WTC11 (cell line): ENCODE measurements at regions not wholly inside any gene's neighbourhood (a gene's known extent, or its start where the extent isn't known, plus 50 kb on each side); places are given as distances from the start of the nearest gene placed in this dataset.

Experiments
- CREB1 ChIP-seq: sonication (generic); formaldehyde crosslinking; IDR thresholded peaks from 2 replicates; pipeline ENCODE4 v1.8.0; 2023; ENCODE audit warnings: mild to moderate bottlenecking, missing genetic modification reagents
- NFYB ChIP-seq: sonication (generic); formaldehyde crosslinking; conservative IDR thresholded peaks from 2 replicates; pipeline ENCODE4 v1.8.0; 2022; ENCODE audit warnings: low read depth, missing genetic modification reagents
- TF ChIP-seq, protein P1 (sequence below): fragments of 200-600 bp; IDR thresholded peaks from 2 replicates; pipeline ENCODE4 v1.8.0; 2022; ENCODE audit warnings: antibody characterized with exemption
- TF ChIP-seq, protein P2 (sequence below): fragments of 250-450 bp; sonication (Bioruptor Pico); IDR thresholded peaks from 2 replicates; pipeline ENCODE4 v1.9.0; 2021; ENCODE audit warnings: mild to moderate bottlenecking, borderline replicate concordance
- TF ChIP-seq, protein P3 (sequence below): sonication (generic); formaldehyde crosslinking; IDR thresholded peaks from 2 replicates; pipeline ENCODE4 v1.8.1; 2022; ENCODE audit warnings: low read depth, mild to moderate bottlenecking, moderate library complexity, missing genetic modification reagents, borderline replicate concordance
- TF ChIP-seq, protein P4 (sequence below): sonication (generic); formaldehyde crosslinking; IDR thresholded peaks from 2 replicates; pipeline ENCODE4 v1.8.1; 2023; ENCODE audit warnings: mild to moderate bottlenecking, missing genetic modification reagents, moderate library complexity
- TF ChIP-seq, protein P5 (sequence below): sonication (generic); formaldehyde crosslinking; IDR thresholded peaks from 2 replicates; pipeline ENCODE4 v1.8.0; 2022; ENCODE audit warnings: mild to moderate bottlenecking, missing genetic modification reagents

DNA sequence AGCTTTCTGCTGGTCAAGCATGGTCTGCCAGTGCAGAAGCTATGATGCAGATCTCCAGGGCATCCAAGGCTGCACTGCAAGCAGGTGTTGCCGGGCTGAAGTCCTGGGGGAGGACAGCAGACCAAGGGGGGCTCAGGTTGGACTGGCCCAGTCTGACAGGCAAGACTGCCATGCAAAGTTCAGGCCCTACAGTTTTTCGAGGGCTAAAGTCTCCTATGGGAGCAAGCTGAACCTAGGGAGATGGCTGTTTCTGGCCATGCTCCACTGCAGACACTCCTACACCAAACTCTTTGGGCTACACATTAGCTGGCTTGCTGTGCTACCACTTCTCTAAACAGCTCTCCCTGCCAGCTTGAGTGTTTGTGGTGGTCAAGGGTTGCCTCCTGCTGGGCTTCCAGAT is 130.0 kb upstream of the SYNCRIP start:
- TF ChIP-seq CREB1 (CRISPR knock-in tag): no peak
- TF ChIP-seq, protein P1, sequence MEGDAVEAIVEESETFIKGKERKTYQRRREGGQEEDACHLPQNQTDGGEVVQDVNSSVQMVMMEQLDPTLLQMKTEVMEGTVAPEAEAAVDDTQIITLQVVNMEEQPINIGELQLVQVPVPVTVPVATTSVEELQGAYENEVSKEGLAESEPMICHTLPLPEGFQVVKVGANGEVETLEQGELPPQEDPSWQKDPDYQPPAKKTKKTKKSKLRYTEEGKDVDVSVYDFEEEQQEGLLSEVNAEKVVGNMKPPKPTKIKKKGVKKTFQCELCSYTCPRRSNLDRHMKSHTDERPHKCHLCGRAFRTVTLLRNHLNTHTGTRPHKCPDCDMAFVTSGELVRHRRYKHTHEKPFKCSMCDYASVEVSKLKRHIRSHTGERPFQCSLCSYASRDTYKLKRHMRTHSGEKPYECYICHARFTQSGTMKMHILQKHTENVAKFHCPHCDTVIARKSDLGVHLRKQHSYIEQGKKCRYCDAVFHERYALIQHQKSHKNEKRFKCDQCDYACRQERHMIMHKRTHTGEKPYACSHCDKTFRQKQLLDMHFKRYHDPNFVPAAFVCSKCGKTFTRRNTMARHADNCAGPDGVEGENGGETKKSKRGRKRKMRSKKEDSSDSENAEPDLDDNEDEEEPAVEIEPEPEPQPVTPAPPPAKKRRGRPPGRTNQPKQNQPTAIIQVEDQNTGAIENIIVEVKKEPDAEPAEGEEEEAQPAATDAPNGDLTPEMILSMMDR: no peak
- TF ChIP-seq, protein P2, sequence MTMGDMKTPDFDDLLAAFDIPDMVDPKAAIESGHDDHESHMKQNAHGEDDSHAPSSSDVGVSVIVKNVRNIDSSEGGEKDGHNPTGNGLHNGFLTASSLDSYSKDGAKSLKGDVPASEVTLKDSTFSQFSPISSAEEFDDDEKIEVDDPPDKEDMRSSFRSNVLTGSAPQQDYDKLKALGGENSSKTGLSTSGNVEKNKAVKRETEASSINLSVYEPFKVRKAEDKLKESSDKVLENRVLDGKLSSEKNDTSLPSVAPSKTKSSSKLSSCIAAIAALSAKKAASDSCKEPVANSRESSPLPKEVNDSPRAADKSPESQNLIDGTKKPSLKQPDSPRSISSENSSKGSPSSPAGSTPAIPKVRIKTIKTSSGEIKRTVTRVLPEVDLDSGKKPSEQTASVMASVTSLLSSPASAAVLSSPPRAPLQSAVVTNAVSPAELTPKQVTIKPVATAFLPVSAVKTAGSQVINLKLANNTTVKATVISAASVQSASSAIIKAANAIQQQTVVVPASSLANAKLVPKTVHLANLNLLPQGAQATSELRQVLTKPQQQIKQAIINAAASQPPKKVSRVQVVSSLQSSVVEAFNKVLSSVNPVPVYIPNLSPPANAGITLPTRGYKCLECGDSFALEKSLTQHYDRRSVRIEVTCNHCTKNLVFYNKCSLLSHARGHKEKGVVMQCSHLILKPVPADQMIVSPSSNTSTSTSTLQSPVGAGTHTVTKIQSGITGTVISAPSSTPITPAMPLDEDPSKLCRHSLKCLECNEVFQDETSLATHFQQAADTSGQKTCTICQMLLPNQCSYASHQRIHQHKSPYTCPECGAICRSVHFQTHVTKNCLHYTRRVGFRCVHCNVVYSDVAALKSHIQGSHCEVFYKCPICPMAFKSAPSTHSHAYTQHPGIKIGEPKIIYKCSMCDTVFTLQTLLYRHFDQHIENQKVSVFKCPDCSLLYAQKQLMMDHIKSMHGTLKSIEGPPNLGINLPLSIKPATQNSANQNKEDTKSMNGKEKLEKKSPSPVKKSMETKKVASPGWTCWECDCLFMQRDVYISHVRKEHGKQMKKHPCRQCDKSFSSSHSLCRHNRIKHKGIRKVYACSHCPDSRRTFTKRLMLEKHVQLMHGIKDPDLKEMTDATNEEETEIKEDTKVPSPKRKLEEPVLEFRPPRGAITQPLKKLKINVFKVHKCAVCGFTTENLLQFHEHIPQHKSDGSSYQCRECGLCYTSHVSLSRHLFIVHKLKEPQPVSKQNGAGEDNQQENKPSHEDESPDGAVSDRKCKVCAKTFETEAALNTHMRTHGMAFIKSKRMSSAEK (CRISPR knock-in tag): no peak
- TF ChIP-seq, protein P3, sequence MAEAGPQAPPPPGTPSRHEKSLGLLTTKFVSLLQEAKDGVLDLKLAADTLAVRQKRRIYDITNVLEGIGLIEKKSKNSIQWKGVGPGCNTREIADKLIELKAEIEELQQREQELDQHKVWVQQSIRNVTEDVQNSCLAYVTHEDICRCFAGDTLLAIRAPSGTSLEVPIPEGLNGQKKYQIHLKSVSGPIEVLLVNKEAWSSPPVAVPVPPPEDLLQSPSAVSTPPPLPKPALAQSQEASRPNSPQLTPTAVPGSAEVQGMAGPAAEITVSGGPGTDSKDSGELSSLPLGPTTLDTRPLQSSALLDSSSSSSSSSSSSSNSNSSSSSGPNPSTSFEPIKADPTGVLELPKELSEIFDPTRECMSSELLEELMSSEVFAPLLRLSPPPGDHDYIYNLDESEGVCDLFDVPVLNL (CRISPR knock-in tag): no peak
- TF ChIP-seq, protein P4, sequence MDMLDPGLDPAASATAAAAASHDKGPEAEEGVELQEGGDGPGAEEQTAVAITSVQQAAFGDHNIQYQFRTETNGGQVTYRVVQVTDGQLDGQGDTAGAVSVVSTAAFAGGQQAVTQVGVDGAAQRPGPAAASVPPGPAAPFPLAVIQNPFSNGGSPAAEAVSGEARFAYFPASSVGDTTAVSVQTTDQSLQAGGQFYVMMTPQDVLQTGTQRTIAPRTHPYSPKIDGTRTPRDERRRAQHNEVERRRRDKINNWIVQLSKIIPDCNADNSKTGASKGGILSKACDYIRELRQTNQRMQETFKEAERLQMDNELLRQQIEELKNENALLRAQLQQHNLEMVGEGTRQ (CRISPR knock-in tag): no peak
- no peak for TF ChIP-seq NFYB (CRISPR knock-in tag)
- TF ChIP-seq, protein P5, sequence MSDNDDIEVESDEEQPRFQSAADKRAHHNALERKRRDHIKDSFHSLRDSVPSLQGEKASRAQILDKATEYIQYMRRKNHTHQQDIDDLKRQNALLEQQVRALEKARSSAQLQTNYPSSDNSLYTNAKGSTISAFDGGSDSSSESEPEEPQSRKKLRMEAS: no peak
